HG03196 (cell line): ENCODE measurements at regions not wholly inside any gene's neighbourhood (a gene's known extent, or its start where the extent isn't known, plus 50 kb on each side); places are given as distances from the start of the nearest gene placed in this dataset.

Source experiments
- ATAC-seq: cut with Tn5 transposase; IDR thresholded peaks from one replicate; pipeline ENCODE4 v1.9.1; 2021; ENCODE audit not compliant: unreplicated experiment

GRCh38 chr4:124189545-124189944 is 523.0 kb downstream of the ANKRD50 start:
- no peak for ATAC-seq

GRCh38 chr4:124191329-124191728 is 521.2 kb downstream of the ANKRD50 start:
- ATAC-seq: no peak

- ATAC-seq: no peak
Observed at GRCh38 chr4:124192544-124192943, 520.0 kb downstream of the ANKRD50 start.

GRCh38 chr4:124199185-124199584 is 513.3 kb downstream of the ANKRD50 start:
- no peak for ATAC-seq

GRCh38 chr4:124199755-124200154 is 512.8 kb downstream of the ANKRD50 start:
- ATAC-seq: no peak

- no peak for ATAC-seq
Observed at GRCh38 chr4:124201636-124202035, 510.9 kb downstream of the ANKRD50 start.

- no peak for ATAC-seq
Observed at GRCh38 chr4:124202099-124202498, 510.4 kb downstream of the ANKRD50 start.

- no peak for ATAC-seq
Observed at GRCh38 chr4:124203613-124204238, 508.8 kb downstream of the ANKRD50 start.

- no peak for ATAC-seq
Observed at GRCh38 chr4:124206779-124207605, 505.5 kb downstream of the ANKRD50 start.

- no peak for ATAC-seq
Observed at GRCh38 chr4:124209211-124209610, 503.3 kb downstream of the ANKRD50 start.

GRCh38 chr4:124209626-124210025 is 502.9 kb downstream of the ANKRD50 start:
- ATAC-seq: no peak

GRCh38 chr4:124210746-124211145 is 501.8 kb downstream of the ANKRD50 start:
- ATAC-seq: no peak

- ATAC-seq: no peak
Observed at GRCh38 chr4:124212815-124213630, 499.5 kb downstream of the ANKRD50 start.

- no peak for ATAC-seq
Observed at GRCh38 chr4:124219389-124219788, 493.1 kb downstream of the ANKRD50 start.

GRCh38 chr4:124224256-124224655 is 488.3 kb downstream of the ANKRD50 start:
- no peak for ATAC-seq

- no peak for ATAC-seq
Observed at GRCh38 chr4:124227981-124228380, 484.6 kb downstream of the ANKRD50 start.

- ATAC-seq: no peak
Observed at GRCh38 chr4:124230268-124230667, 482.3 kb downstream of the ANKRD50 start.

GRCh38 chr4:124234771-124235170 is 477.8 kb downstream of the ANKRD50 start:
- ATAC-seq: no peak

GRCh38 chr4:124243671-124244366 is 468.7 kb downstream of the ANKRD50 start:
- ATAC-seq: no peak

GRCh38 chr4:124253080-124253479 is 459.5 kb downstream of the ANKRD50 start:
- ATAC-seq: no peak
